ENCODE measurements at regions not wholly inside any gene's neighbourhood (a gene's known extent, or its start where the extent isn't known, plus 50 kb on each side); places are given as distances from the start of the nearest gene placed in this dataset.
A peak's percentile ranks its signal among the peaks of the same experiment; 100 is the strongest.
"Not testable (repeated sequence)": the region's sequence is repeated elsewhere in the genome, so short reads cannot be mapped to it uniquely, and the experiment has no call there.

DNA sequence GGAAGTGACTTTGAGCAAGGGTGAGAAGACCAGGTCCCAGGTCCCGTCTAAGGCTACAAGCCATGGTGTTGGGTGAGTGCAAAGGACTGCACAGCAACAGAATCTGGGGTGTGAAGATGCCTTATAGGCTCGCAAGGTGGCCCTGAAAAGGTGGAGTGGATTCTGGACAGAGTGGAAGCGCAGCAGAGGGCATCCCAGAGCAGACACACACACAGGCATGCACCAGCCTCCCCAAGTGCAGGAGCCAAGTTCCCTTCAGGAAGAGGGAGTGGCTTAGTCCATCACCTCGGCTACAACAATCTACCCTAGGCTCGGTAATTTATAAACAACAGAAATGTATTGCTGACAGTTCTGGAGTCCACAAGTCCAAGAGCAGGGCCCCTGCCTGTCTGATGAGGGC is 180.1 kb upstream of the PDE10A start:
- no peak for DNase-seq (ENCODE audit: extremely low read depth in 1 of 11, low read depth in 9 of 11, low spot score in 4 of 11)

- no peak for DNase-seq (ENCODE audit: extremely low read depth in 1 of 11, low read depth in 9 of 11, low spot score in 4 of 11)
Observed at GRCh38 chr6:165842281-165842936, 179.4 kb upstream of the PDE10A start.

GRCh38 chr6:165841153-165841558 is 178.1 kb upstream of the PDE10A start:
- DNase-seq (ENCODE audit: extremely low read depth in 1 of 11, low read depth in 9 of 11, low spot score in 4 of 11), result no peak

DNA sequence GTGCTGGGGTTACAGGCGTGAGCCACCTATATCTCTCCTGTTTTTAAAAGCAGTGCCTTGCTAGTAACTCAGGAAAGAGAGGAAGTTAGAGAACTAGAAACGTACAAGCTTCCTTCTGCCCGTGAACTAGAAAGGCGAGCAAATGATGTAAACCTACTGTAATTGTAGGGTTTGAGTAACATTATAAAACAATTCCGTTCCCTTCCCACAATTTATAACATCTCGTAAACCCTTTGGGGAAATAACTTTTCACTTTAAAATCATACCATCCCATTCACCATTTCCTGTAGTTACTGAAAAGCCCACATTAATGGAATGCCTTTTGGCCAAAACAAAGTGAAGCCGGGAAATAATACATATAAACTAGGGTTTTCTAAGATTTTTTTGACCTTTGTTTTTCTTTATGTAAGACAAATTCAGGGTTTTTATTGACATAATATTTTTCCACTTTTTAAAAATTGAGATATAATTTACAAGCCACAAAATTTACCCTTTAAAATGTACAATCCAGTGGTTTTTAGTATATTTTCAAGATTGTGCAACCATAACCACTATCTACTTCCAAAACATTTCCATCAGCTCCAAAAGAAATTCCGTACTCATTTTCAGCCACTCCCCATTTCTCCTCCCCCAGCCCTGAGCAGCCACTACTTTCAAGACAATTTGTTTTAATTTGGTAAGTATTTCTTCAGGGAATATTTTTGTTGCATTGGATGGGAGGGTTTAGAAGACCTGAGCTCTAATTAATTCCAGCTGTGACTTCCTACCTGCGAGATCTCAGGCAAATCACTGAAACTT is 175.1 kb upstream of the PDE10A start:
- no peak for DNase-seq (ENCODE audit: extremely low read depth in 1 of 11, low read depth in 9 of 11, low spot score in 4 of 11)

GRCh38 chr6:165836648-165837047 is 173.6 kb upstream of the PDE10A start:
- DNase-seq (ENCODE audit: extremely low read depth in 1 of 11, low read depth in 9 of 11, low spot score in 4 of 11), result not testable (repeated sequence)

DNA sequence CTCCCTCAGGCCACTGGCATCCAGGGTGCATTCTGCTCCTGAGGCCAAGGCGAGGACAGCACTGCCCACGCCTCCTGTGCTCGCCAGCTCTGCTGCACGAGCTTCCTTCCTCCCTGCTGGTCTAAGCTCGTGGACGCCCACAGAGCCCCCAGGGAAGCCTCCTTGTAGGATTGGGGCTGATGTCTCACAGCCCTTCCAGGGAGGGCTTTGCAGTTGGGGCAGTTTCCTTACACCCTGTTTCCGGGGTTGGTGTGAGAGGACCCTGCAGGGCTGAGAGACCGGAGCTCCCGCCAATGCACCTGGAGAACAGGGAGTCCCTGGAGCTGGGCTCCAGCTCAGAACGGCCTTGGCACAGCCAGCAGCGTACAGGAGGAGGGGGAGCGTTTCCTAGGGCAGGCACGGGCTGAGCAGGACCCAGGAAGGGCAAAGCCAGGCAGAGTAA is 172.4 kb upstream of the PDE10A start:
- no peak for DNase-seq (ENCODE audit: extremely low read depth in 1 of 11, low read depth in 9 of 11, low spot score in 4 of 11)

DNA sequence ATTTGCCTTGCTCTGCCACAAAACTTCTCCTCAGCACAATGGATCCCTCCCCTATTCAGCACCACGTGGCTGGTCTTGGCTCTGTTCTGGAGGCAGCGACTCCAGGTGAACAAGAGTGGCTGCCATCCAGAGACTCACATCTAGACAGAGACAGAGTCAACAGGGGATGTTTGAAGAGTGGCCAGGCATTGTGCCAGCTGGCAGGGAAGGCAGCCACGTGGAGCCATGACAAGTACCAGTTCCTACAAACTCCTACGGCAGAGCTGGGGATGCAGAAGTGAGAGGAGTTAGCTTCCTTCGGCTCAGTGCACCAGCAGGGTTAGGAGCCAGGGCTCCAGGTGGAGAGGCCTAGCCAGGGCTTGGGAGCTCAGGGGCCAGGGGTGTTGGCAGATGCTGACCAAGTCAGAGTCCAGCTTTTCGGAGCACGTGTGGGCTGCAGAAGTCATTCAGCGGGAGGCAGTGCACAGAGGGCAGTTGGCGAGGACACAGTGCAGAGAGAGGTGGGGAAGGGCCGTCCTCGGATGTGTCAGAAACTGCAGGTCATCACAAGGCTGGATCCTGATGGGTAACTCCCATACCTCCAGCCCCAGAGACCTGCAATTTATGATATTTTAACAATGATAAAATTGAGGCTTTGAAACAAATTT is 171.7 kb upstream of the PDE10A start:
- DNase-seq (ENCODE audit: extremely low read depth in 1 of 11, low read depth in 9 of 11, low spot score in 4 of 11), result no peak

GRCh38 chr6:165833355-165833754 is 170.3 kb upstream of the PDE10A start:
- no peak for DNase-seq (ENCODE audit: extremely low read depth in 1 of 11, low read depth in 9 of 11, low spot score in 4 of 11)

DNA sequence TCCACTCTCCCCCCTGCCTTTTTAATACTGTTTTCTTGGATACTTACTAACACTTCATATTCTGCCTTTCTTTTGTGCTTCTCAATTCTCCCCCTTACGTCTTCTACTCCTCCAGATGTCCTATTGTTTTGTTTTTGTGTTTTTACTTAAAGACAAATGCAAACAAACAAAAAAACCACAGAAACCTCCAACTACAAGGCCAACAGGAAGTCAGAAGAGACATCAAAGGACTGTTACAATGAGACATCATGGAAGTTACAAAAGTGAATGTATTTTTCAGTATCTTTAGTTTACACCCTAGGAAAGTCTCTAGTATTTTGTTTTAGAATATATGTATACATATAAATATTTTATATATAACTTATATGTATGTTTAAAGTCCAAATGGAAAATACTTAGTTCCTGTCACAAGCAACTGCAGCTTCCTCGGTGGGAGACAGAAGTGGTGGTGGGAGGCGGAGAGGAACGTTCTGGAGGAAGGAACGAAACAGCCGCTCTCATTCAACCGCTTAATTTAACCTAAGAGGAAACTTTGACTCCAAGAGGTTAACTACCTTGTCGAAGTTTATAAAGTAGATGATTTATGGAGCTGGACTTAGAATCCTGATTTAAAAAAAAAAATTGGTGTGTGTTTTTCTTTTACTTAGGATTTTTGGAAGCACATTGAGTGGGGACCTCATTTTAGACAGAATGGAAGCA is 168.9 kb upstream of the PDE10A start:
- peak in 4 of 11 donors; percentile 40 to 64 (median 57) for DNase-seq (ENCODE audit: extremely low read depth in 1 of 11, low read depth in 9 of 11, low spot score in 4 of 11)

- DNase-seq (ENCODE audit: extremely low read depth in 1 of 11, low read depth in 9 of 11, low spot score in 4 of 11), result no peak
Observed at GRCh38 chr6:165830761-165831160, 167.7 kb upstream of the PDE10A start.

DNA sequence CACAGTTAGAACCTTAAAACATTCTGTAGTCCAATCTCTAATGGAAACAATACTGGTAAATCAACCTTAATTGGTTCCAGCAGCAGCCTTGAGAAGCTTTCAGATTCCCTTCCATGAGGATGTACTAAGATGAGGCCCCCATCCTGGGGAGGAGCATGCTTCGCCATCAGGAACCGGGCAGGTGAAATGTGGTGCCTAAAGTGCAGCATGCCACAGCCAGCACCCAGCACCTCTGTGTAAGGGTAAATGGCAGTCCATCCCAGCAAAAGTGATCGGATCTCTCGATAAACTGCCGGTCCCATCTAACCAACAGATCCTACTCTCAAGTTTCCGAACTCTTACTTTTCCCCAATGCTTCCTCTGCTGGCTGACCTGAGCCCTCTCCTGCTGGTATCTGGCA is 166.3 kb upstream of the PDE10A start:
- no peak for DNase-seq (ENCODE audit: extremely low read depth in 1 of 11, low read depth in 9 of 11, low spot score in 4 of 11)

DNA sequence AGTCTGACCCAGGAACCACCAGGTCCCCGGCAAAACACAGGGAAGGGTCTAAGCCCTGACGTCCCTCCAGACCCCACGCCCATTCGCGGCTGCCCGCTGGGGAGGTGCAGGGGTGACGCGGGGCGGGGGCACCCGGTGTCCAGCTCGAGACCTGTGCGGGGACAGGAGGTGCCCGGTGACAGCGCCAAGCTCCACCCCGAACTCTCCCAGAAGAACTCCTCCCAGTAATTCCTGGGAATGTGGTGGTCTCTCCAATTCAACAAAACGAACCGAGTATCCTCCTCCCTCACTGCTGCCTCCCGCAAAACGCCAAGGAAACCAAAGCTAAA is 164.1 kb upstream of the PDE10A start:
- DNase-seq (ENCODE audit: extremely low read depth in 1 of 11, low read depth in 9 of 11, low spot score in 4 of 11), result no peak

GRCh38 chr6:165826487-165827189 is 163.6 kb upstream of the PDE10A start:
- no peak for DNase-seq (ENCODE audit: extremely low read depth in 1 of 11, low read depth in 9 of 11, low spot score in 4 of 11)

- DNase-seq (ENCODE audit: extremely low read depth in 1 of 11, low read depth in 9 of 11, low spot score in 4 of 11), result no peak
Observed at GRCh38 chr6:165825256-165825815, 162.3 kb upstream of the PDE10A start.

DNA sequence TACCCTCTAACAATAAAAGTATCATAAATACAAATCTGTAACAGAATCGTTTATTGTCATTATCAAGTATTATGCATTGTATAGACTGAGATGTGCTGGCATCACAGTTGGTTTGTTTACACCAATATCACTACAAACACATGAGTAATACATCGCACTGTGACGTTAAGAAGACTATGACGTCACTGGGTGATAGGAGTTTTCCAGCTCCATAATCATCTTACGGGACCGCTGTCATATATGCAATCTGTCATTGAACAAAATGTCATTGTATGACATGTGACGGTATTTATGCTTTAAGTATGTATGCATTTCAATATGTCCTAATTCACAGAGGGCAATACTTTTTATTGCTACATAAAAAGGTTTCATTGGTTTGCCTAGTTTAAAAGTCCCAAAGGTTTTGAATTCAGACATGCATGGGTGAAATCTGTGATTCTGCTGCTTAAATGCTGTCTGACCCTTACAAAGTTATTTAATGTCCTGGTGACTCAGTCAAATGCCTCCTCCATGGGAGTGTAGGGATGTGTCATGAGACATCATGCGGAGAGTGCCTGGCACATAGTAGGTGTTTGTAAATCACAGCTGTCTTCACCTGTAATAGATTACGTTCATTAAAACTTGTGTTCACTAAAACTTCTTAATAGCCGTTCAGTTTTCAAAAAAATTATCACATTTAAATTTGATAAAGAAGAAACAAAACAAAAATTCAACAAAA is 160.7 kb upstream of the PDE10A start:
- no peak for DNase-seq (ENCODE audit: extremely low read depth in 1 of 11, low read depth in 9 of 11, low spot score in 4 of 11)

- no peak for DNase-seq (ENCODE audit: extremely low read depth in 1 of 11, low read depth in 9 of 11, low spot score in 4 of 11)
Observed at GRCh38 chr6:165822501-165822900, 159.5 kb upstream of the PDE10A start.

- no peak for DNase-seq (ENCODE audit: extremely low read depth in 1 of 11, low read depth in 9 of 11, low spot score in 4 of 11)
Observed at GRCh38 chr6:165821754-165822153, 158.7 kb upstream of the PDE10A start.

GRCh38 chr6:165820934-165821333 is 157.9 kb upstream of the PDE10A start:
- no peak for DNase-seq (ENCODE audit: extremely low read depth in 1 of 11, low read depth in 9 of 11, low spot score in 4 of 11)

Data from renal cortex interstitium (tissue), 11 donors.